H1 (cell line): ENCODE measurements at regions not wholly inside any gene's neighbourhood (a gene's known extent, or its start where the extent isn't known, plus 50 kb on each side); places are given as distances from the start of the nearest gene placed in this dataset.

Source experiments
- CTCF ChIA-PET: fragments of 300-600 bp; sonication (Branson Sonifier 250); formaldehyde crosslinking; loops from one replicate; lab custom pipeline; 2021; ENCODE audit not compliant: partially characterized antibody; lab: Charles Lee
- POLR2A ChIA-PET: fragments of 300-600 bp; sonication (Branson Sonifier 250); formaldehyde crosslinking; loops from one replicate; lab custom pipeline; 2021; ENCODE audit warnings: inconsistent platforms; ENCODE audit not compliant: partially characterized antibody; lab: Charles Lee
- DNase-seq, 2 experiments: peaks; one replicate each; pipeline versions ENCODE4 v3.0.0 to v3.0.0-alpha.2; 2010 to 2022; ENCODE audit warnings: low spot score in 2 of 2, low read depth in 1 of 2, mixed read lengths in 1 of 2
- FAIRE-seq: peaks from 2 replicates; lab custom pipeline; 2011; peaks lifted over from hg19 to GRCh38; lab: Jason Lieb, UNC
- H2AFZ ChIP-seq: 2 replicates; pipeline ENCODE4 v1.8.1; 2012; ENCODE audit warnings: low read length, inconsistent platforms
- H2AK5ac ChIP-seq: 2 replicates; pipeline ENCODE4 v1.6.1; 2013; ENCODE audit warnings: low read depth, low read length
- H2BK120ac ChIP-seq: replicated peaks from 2 replicates; pipeline ENCODE3; 2013; ENCODE audit warnings: low read depth, low read length, inconsistent platforms
- H2BK12ac ChIP-seq: 2 replicates; pipeline ENCODE4 v1.6.1; 2013; ENCODE audit warnings: low read depth, low read length
- H2BK15ac ChIP-seq: 2 replicates; pipeline ENCODE4 v1.6.1; 2013; ENCODE audit warnings: low read length
- H2BK20ac ChIP-seq: 2 replicates; pipeline ENCODE4 v1.6.1; 2013; ENCODE audit warnings: low read length
- H2BK5ac ChIP-seq: 2 replicates; pipeline ENCODE4 v1.6.1; 2013; ENCODE audit warnings: low read depth, low read length
- H3K14ac ChIP-seq: 2 replicates; pipeline ENCODE4 v1.6.1; 2013; ENCODE audit warnings: inconsistent platforms; ENCODE audit not compliant: insufficient read length
- H3K18ac ChIP-seq: 2 replicates; pipeline ENCODE4 v1.6.1; 2013; ENCODE audit warnings: low read length; ENCODE audit errors: extremely low read depth
- H3K23ac ChIP-seq: 2 replicates; pipeline ENCODE4 v1.6.1; 2013; ENCODE audit warnings: inconsistent platforms; ENCODE audit not compliant: insufficient read length
- H3K23me2 ChIP-seq: 2 replicates; pipeline ENCODE4 v1.6.1; 2013; ENCODE audit warnings: low read depth, low read length
- H3K27ac ChIP-seq: 2 replicates; pipeline ENCODE4 v1.6.1; 2011; ENCODE audit warnings: low read depth, low read length, inconsistent platforms
- H3K27me3 ChIP-seq, 4 experiments: replicated peaks in 1 of 4; 1 replicate in 1 of 4; 2 replicates in 3 of 4; pipeline versions ENCODE4 v1.6.1 to v1.8.1; 2011 to 2013; ENCODE audit warnings: low read length in 3 of 4, mild to moderate bottlenecking in 3 of 4, inconsistent platforms in 2 of 4, mixed read lengths in 2 of 4, moderate library complexity in 1 of 4; ENCODE audit not compliant: control insufficient read depth in 3 of 4, insufficient read depth in 3 of 4; ENCODE audit errors: extremely low read depth in 1 of 4
- H3K36me3 ChIP-seq, 4 experiments: 2 replicates each; pipeline versions ENCODE4 v1.6.1 to v1.8.1; 2011 to 2013; ENCODE audit warnings: mild to moderate bottlenecking in 4 of 4, low read length in 3 of 4, moderate library complexity in 2 of 4, control low read depth in 1 of 4, inconsistent platforms in 1 of 4; ENCODE audit not compliant: insufficient read depth in 4 of 4, control insufficient read depth in 2 of 4
- H3K4ac ChIP-seq: replicated peaks from 2 replicates; pipeline ENCODE3; 2013; ENCODE audit warnings: low read length, low read depth, mixed read lengths, inconsistent platforms; ENCODE audit not compliant: insufficient read length
- H3K4me1 ChIP-seq, 4 experiments: replicated peaks in 1 of 4; 1 replicate in 1 of 4; 2 replicates in 3 of 4; pipeline versions ENCODE4 v1.6.1 to v1.8.1; 2011 to 2013; ENCODE audit warnings: low read length in 3 of 4, inconsistent platforms in 2 of 4, mixed read lengths in 1 of 4; ENCODE audit not compliant: insufficient read depth in 4 of 4, control insufficient read depth in 3 of 4
- H3K4me2 ChIP-seq, 2 experiments: 2 replicates each; pipeline versions ENCODE4 v1.6.1 to v1.8.1; 2011 to 2013; ENCODE audit warnings: low read depth in 2 of 2, low read length in 2 of 2, control low read depth in 1 of 2, inconsistent platforms in 1 of 2, mild to moderate bottlenecking in 1 of 2; ENCODE audit not compliant: insufficient read depth in 1 of 2
- H3K4me3 ChIP-seq, 4 experiments: fragments of 200-600, 300-600 bp in 1 of 4; sonication (generic), shearing (Covaris generic), sonication (Bioruptor Twin) in 1 of 4; 2 replicates each; pipeline versions ENCODE4 v1.5.1 to v1.8.1; 2011 to 2016; ENCODE audit warnings: low read length in 4 of 4, low read depth in 3 of 4, control low read depth in 2 of 4, inconsistent platforms in 2 of 4, mild to moderate bottlenecking in 2 of 4, mixed read lengths in 1 of 4, moderate library complexity in 1 of 4; ENCODE audit not compliant: insufficient read depth in 2 of 4; ENCODE audit errors: extremely low read depth in 1 of 4
- H3K56ac ChIP-seq: replicated peaks from 2 replicates; pipeline ENCODE3; 2013; ENCODE audit warnings: low read depth, mild to moderate bottlenecking, mixed read lengths, low read length, inconsistent platforms; ENCODE audit not compliant: insufficient read length
- H3K79me1 ChIP-seq: 2 replicates; pipeline ENCODE4 v1.6.1; 2013; ENCODE audit warnings: low read depth, low read length, control low read depth
- H3K79me2 ChIP-seq, 2 experiments: 2 replicates each; pipeline versions ENCODE4 v1.6.1 to v1.8.1; 2012 to 2013; ENCODE audit warnings: low read length in 2 of 2, mild to moderate bottlenecking in 2 of 2, inconsistent platforms in 1 of 2; ENCODE audit not compliant: insufficient read depth in 2 of 2, control insufficient read depth in 1 of 2
- H3K9ac ChIP-seq, 4 experiments: replicated peaks in 1 of 4; 1 replicate in 1 of 4; 2 replicates in 3 of 4; pipeline versions ENCODE4 v1.6.1 to v1.8.1; 2011 to 2013; ENCODE audit warnings: low read depth in 3 of 4, low read length in 3 of 4, control low read depth in 2 of 4, mild to moderate bottlenecking in 2 of 4, moderate library complexity in 2 of 4, inconsistent platforms in 1 of 4; ENCODE audit errors: extremely low read depth in 1 of 4
- H3K9me3 ChIP-seq, 2 experiments: 2 replicates each; pipeline versions ENCODE4 v1.6.1 to v1.8.1; 2012 to 2013; ENCODE audit warnings: mild to moderate bottlenecking in 2 of 2, moderate library complexity in 2 of 2, control low read depth in 1 of 2, inconsistent platforms in 1 of 2, low read depth in 1 of 2, low read length in 1 of 2, mixed read lengths in 1 of 2; ENCODE audit not compliant: insufficient read depth in 2 of 2
- H4K20me1 ChIP-seq, 2 experiments: replicated peaks in 1 of 2; 2 replicates each; pipeline versions ENCODE3 to v1.8.1; 2011 to 2013; ENCODE audit warnings: inconsistent platforms in 2 of 2, low read length in 2 of 2, mild to moderate bottlenecking in 1 of 2; ENCODE audit not compliant: insufficient read depth in 2 of 2, control insufficient read depth in 1 of 2
- H4K5ac ChIP-seq: 2 replicates; pipeline ENCODE4 v1.6.1; 2013; ENCODE audit warnings: low read length, low read depth, mixed read lengths, inconsistent platforms; ENCODE audit not compliant: insufficient read length
- H4K8ac ChIP-seq: 2 replicates; pipeline ENCODE4 v1.8.0; 2013; ENCODE audit warnings: mild to moderate bottlenecking, moderate library complexity, low read length, inconsistent platforms; ENCODE audit not compliant: insufficient read depth; ENCODE audit errors: extremely low read depth
- H4K91ac ChIP-seq: replicated peaks from 2 replicates; pipeline ENCODE3; 2013; ENCODE audit warnings: low read length, mixed read lengths, inconsistent platforms; ENCODE audit not compliant: insufficient read length
- CHD7 ChIP-seq: fragments of 300-600 bp; sonication (generic); IDR thresholded peaks from 2 replicates; pipeline ENCODE4 v1.7.1; 2012; ENCODE audit warnings: low read length, moderate library complexity, mild to moderate bottlenecking, inconsistent platforms; ENCODE audit not compliant: insufficient replicate concordance
- WGBS, 2 experiments: shearing (Covaris generic) in 1 of 2; methylation state at CpG; one replicate each; pipeline versions ENCODE4 v1.1.6 to v1.1.7; 2013 to 2015; ENCODE audit warnings: low lambda C conversion rate in 2 of 2, mixed read lengths in 2 of 2, inconsistent platforms in 1 of 2, low coverage in 1 of 2, missing lambda C conversion rate in 1 of 2; ENCODE audit not compliant: insufficient replicate concordance in 2 of 2, insufficient coverage in 1 of 2, insufficient read length in 1 of 2; ENCODE audit errors: extremely low coverage in 1 of 2, missing lambda C conversion rate in 1 of 2; 5-methylcytosine and 5-hydroxymethylcytosine counted together

DNA sequence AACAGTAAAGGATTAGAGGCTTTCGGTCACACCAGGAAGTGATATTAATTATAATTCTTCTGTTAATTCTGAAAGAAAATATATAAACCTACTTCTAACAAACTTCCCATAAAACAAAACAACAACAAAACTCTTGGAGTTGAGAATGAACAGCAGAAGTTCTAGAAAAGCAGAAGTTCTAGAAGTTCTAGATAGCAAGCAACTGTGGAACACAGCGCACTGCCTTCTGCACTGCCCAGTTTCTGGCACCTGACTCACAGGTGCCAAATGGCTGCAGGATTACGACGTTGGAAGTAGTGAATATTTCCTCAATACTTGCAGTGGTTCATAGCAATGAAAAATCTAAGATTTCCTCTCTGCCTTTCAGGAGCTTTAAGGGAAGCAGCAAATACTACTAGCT is 132.2 kb downstream of the OR13A1 start:
- H4K5ac ChIP-seq, result no peak overlapping the region
- no peaks in the 10 kb centered on the region for H3K79me1 ChIP-seq
- no peak for FAIRE-seq
- no peak overlapping the region for H4K8ac ChIP-seq
- H2BK20ac ChIP-seq, result no peak overlapping the region
- no peaks in the 10 kb centered on the region for H3K36me3 ChIP-seq
- no peak overlapping the region for H2AFZ ChIP-seq
- no peak overlapping the region for H3K18ac ChIP-seq
- no peak overlapping the region for H3K4me3 ChIP-seq
- no peak overlapping the region for H3K56ac ChIP-seq
- H2BK5ac ChIP-seq, result no peak overlapping the region
- H3K4me2 ChIP-seq, result no peak overlapping the region
- H3K9ac ChIP-seq, result no peak overlapping the region
- 85% methylated on average over 4 of the region's 4 CpGs; no CpG with 5 or more reads in 1 of the 2 experiments for WGBS, 2 experiments
- H2BK120ac ChIP-seq, result no peak overlapping the region
- CTCF ChIA-PET, result interaction anchor here (0.6 to 1.0 kb wide), 2 partner anchors 14 to 1083 kb away, joined by 3 read pairs; no protein-coding TSS in a partner anchor
- H3K14ac ChIP-seq, result no peak overlapping the region
- no peak overlapping the region for H3K4ac ChIP-seq
- no peak overlapping the region for H4K91ac ChIP-seq
- POLR2A ChIA-PET, result no interaction called here
- no peak for DNase-seq
- no peaks in the 10 kb centered on the region for H3K9me3 ChIP-seq
- no peaks in the 10 kb centered on the region for H3K27me3 ChIP-seq
- H3K23ac ChIP-seq, result no peak overlapping the region
- H3K4me1 ChIP-seq, result no peaks in the 10 kb centered on the region
- H3K79me2 ChIP-seq, result no peaks in the 10 kb centered on the region
- H2BK15ac ChIP-seq, result no peak overlapping the region
- H2AK5ac ChIP-seq, result no peak overlapping the region
- no peaks in the 10 kb centered on the region for H4K20me1 ChIP-seq
- no peak overlapping the region for H3K27ac ChIP-seq
- H3K23me2 ChIP-seq, result no peaks in the 10 kb centered on the region
- H2BK12ac ChIP-seq, result no peak overlapping the region
- no peak for TF ChIP-seq CHD7
